Mesothelial cell of epicardium (in vitro differentiated cells): ENCODE measurements at regions not wholly inside any gene's neighbourhood (a gene's known extent, or its start where the extent isn't known, plus 50 kb on each side); places are given as distances from the start of the nearest gene placed in this dataset.
"Not testable (repeated sequence)": the region's sequence is repeated elsewhere in the genome, so short reads cannot be mapped to it uniquely, and the experiment has no call there.

Experiments used
- DNase-seq, 2 experiments: peaks; one replicate each; pipeline ENCODE4 v3.0.0; 2021; ENCODE audit warnings: low spot score in 2 of 2; ENCODE audit not compliant: unreplicated experiment in 2 of 2
- H3K27ac Mint-ChIP-seq: 2 replicates; pipeline ENCODE4 v1.8.0; 2021; ENCODE audit warnings: mixed read lengths
- H3K27me3 Mint-ChIP-seq: 2 replicates; pipeline ENCODE4 v1.8.0; 2021; ENCODE audit warnings: low read depth, mixed read lengths
- H3K36me3 Mint-ChIP-seq: 2 replicates; pipeline ENCODE4 v1.8.0; 2021; ENCODE audit warnings: mixed read lengths
- H3K4me1 Mint-ChIP-seq: 2 replicates; pipeline ENCODE4 v1.8.0; 2021; ENCODE audit warnings: mixed read lengths
- H3K4me3 Mint-ChIP-seq: 2 replicates; pipeline ENCODE4 v1.8.0; 2021; ENCODE audit warnings: mild to moderate bottlenecking, moderate library complexity, mixed read lengths
- H3K9me3 Mint-ChIP-seq: 2 replicates; pipeline ENCODE4 v1.8.0; 2021; ENCODE audit warnings: mixed read lengths
- CTCF ChIP-seq: fragments of 200-600 bp; sonication (generic); IDR thresholded peaks from one replicate; pipeline ENCODE4 v1.5.0; 2021; ENCODE audit warnings: antibody characterized with exemption; ENCODE audit not compliant: unreplicated experiment

GRCh38 chr10:26374426-26374825 is 63.7 kb upstream of the APBB1IP start:
- Mint-ChIP-seq H3K4me3 (no peak overlapping the region), H3K27ac (no peak overlapping the region), H3K36me3 (no peaks in the 10 kb centered on the region), H3K27me3 (peaks cover 14% of the 10 kb centered on the region), H3K9me3 (peaks cover 17% of the 10 kb centered on the region), H3K4me1 (no peaks in the 10 kb centered on the region)
- DNase-seq = no peak
- TF ChIP-seq CTCF = no peak

- H3K4me1 Mint-ChIP-seq, H3K4me3 Mint-ChIP-seq, H3K27ac Mint-ChIP-seq, H3K27me3 Mint-ChIP-seq, DNase-seq, H3K36me3 Mint-ChIP-seq: not testable (repeated sequence)
- peaks cover 12% of the 10 kb centered on the region for H3K9me3 Mint-ChIP-seq
These were observed 60.8 kb upstream of the APBB1IP start for GRCh38 chr10:26377224-26377810.

GRCh38 chr10:26378861-26379294 is 59.3 kb upstream of the APBB1IP start:
- DNase-seq = no peak
- Mint-ChIP-seq H3K27me3 (no peaks in the 10 kb centered on the region), H3K9me3 (peaks cover 12% of the 10 kb centered on the region), H3K4me1 (no peaks in the 10 kb centered on the region), H3K4me3 (no peak overlapping the region), H3K27ac (no peak overlapping the region), H3K36me3 (no peaks in the 10 kb centered on the region)
- no peak for TF ChIP-seq CTCF

- no peak for TF ChIP-seq CTCF
- H3K36me3 Mint-ChIP-seq = no peaks in the 10 kb centered on the region
- DNase-seq = no peak
- H3K27ac Mint-ChIP-seq = no peak overlapping the region
- no peaks in the 10 kb centered on the region for H3K27me3 Mint-ChIP-seq
- no peaks in the 10 kb centered on the region for H3K4me1 Mint-ChIP-seq
- no peak overlapping the region for H3K4me3 Mint-ChIP-seq
- peaks cover 12% of the 10 kb centered on the region for H3K9me3 Mint-ChIP-seq
These were observed 57.3 kb upstream of the APBB1IP start for GRCh38 chr10:26380815-26381214.

GRCh38 chr10:26381986-26382385 is 56.2 kb upstream of the APBB1IP start:
- H3K4me1 Mint-ChIP-seq = no peaks in the 10 kb centered on the region
- H3K36me3 Mint-ChIP-seq = no peaks in the 10 kb centered on the region
- no peak for DNase-seq

GRCh38 chr10:26384600-26384999 is 53.5 kb upstream of the APBB1IP start:
- TF ChIP-seq CTCF = no peak
- Mint-ChIP-seq H3K4me3 (no peak overlapping the region), H3K4me1 (no peaks in the 10 kb centered on the region), H3K36me3 (no peaks in the 10 kb centered on the region), H3K27me3 (no peaks in the 10 kb centered on the region), H3K27ac (no peak overlapping the region), H3K9me3 (peaks cover 4% of the 10 kb centered on the region)
- DNase-seq = no peak

More at GRCh38 chr10:26381986-26382385, 56.2 kb upstream of the APBB1IP start:
- Mint-ChIP-seq H3K9me3 (peaks cover 6% of the 10 kb centered on the region), H3K27ac (no peak overlapping the region), H3K27me3 (no peaks in the 10 kb centered on the region), H3K4me3 (no peak overlapping the region)
- TF ChIP-seq CTCF = no peak
